ENCODE measurements at regions not wholly inside any gene's neighbourhood (a gene's known extent, or its start where the extent isn't known, plus 50 kb on each side); places are given as distances from the start of the nearest gene placed in this dataset.

- TF ChIP-seq POLR2A (IDR thresholded peaks at IDR 0.05; ENCODE audit: low read length) (no peak), GATA1 (IDR thresholded peaks at IDR 0.05; ENCODE audit: low read depth, low read length) (no peak)
Observed at GRCh38 chr5:174252121-174252520, 206.6 kb downstream of the NSG2 start.

Measured in erythroblast (primary cell).